ENCODE measurements at regions not wholly inside any gene's neighbourhood (a gene's known extent, or its start where the extent isn't known, plus 50 kb on each side); places are given as distances from the start of the nearest gene placed in this dataset.

DNA sequence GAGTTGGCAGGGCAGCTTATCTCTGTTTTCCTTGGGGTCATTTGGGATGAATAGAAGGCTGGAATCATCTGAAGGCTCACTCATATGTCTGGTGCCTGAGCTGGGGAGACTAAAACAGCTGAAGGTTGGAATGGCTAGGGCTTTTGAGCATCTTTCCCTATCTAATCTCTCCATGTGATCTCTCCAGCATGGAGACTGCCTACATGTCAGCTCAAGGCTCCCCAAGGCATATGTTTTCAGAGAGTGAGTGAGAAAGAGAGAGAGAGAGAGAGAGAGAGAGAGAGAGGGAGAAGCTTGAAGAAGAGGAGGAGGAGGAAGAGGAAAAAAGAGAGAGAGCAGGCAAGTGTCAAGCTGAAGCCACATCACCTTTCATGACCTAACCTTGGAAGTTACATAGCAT lies 143.4 kb downstream of the EBLN2 start:
- no peak for DNase-seq (ENCODE audit: low spot score)
- peaks cover 0 to 8% of the 10 kb centered on the region in 2 donors for H3K4me1 ChIP-seq (ENCODE audit: control insufficient read depth in 2 of 2, insufficient read depth in 1 of 2, low read depth in 1 of 2, low read length in 2 of 2)
- no peak overlapping the region for H2BK5ac ChIP-seq (ENCODE audit: low read length)
- H3K4me3 ChIP-seq (ENCODE audit: low read length in 2 of 2), result no peak overlapping the region
- peaks cover 0 to 3% (median 0%) of the 10 kb centered on the region in 3 experiments for H3K27me3 ChIP-seq (ENCODE audit: control insufficient read depth in 3 of 3, insufficient read depth in 3 of 3, low read depth in 1 of 3, low read length in 3 of 3)
- no peak overlapping the region for H3K18ac ChIP-seq (ENCODE audit: low read length)
- H3K36me3 ChIP-seq (replicated peaks in 1 of 2; ENCODE audit: control insufficient read depth in 2 of 2, insufficient read depth in 2 of 2, low read length in 2 of 2), result no peaks in the 10 kb centered on the region
- no peaks in the 10 kb centered on the region for H3K79me1 ChIP-seq (ENCODE audit: low read depth, low read length)
- H3K23ac ChIP-seq (ENCODE audit: low read depth, low read length, poor library complexity), result no peak overlapping the region
- H3K9me3 ChIP-seq (replicated peaks in 1 of 2; ENCODE audit: control insufficient read depth in 2 of 2, insufficient read depth in 1 of 2, low read depth in 1 of 2, low read length in 2 of 2), result no peaks in the 10 kb centered on the region
- no peak overlapping the region for H3K9ac ChIP-seq (ENCODE audit: low read depth, low read length, poor library complexity)
- no peak overlapping the region for H4K91ac ChIP-seq (ENCODE audit: low read depth, low read length, poor library complexity)
- H3K14ac ChIP-seq (ENCODE audit: low read length), result no peak overlapping the region
- no peak overlapping the region for H3K4ac ChIP-seq (ENCODE audit: low read length)
- H2BK120ac ChIP-seq (ENCODE audit: low read depth, low read length), result no peak overlapping the region
- H2AFZ ChIP-seq (ENCODE audit: low read length), result no peak overlapping the region
- H4K8ac ChIP-seq (ENCODE audit: low read depth, low read length), result no peak overlapping the region
- no peak overlapping the region for H2BK12ac ChIP-seq (ENCODE audit: low read length)
- no peak overlapping the region for H2AK5ac ChIP-seq (ENCODE audit: low read depth, low read length)
- H3K27ac ChIP-seq (replicated peaks; ENCODE audit: low read length), result no peak overlapping the region
- H2BK15ac ChIP-seq (ENCODE audit: low read length), result no peak overlapping the region
- no peak overlapping the region for H3K4me2 ChIP-seq (ENCODE audit: insufficient read depth, low read length, poor library complexity, severe bottlenecking)

DNA sequence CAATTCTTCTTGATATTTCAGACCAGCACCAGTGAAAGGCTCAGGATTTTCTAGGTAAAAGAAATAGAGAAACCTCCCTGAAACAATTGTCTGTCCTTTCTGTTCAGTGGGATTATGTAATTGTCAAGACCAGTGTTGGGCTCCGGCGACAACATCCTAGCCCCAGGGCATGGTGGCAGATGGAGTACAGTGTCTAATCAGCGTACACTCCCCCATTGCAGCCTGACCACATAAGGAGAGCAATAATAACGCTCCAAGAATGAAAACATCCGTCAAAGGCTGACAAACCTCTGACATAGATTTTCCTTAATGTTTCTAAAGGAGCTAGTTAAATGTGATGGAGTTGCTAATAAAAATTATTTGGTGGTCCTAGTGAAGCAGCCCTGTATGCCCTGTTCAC lies 144.6 kb downstream of the EBLN2 start:
- Histone ChIP-seq H3K23ac (ENCODE audit: low read depth, low read length, poor library complexity) (no peak overlapping the region), H3K4me3 (ENCODE audit: low read length in 2 of 2) (no peak overlapping the region), H3K79me1 (ENCODE audit: low read depth, low read length) (no peaks in the 10 kb centered on the region), H3K4me1 (ENCODE audit: control insufficient read depth in 2 of 2, insufficient read depth in 1 of 2, low read depth in 1 of 2, low read length in 2 of 2) (peaks cover 0 to 9% of the 10 kb centered on the region in 2 donors), H2AFZ (ENCODE audit: low read length) (no peak overlapping the region), H3K36me3 (replicated peaks in 1 of 2; ENCODE audit: control insufficient read depth in 2 of 2, insufficient read depth in 2 of 2, low read length in 2 of 2) (no peaks in the 10 kb centered on the region), H4K91ac (ENCODE audit: low read depth, low read length, poor library complexity) (no peak overlapping the region), H3K27me3 (ENCODE audit: control insufficient read depth in 3 of 3, insufficient read depth in 3 of 3, low read depth in 1 of 3, low read length in 3 of 3) (no peaks in the 10 kb centered on the region), H3K27ac (replicated peaks; ENCODE audit: low read length) (no peak overlapping the region), H3K9ac (ENCODE audit: low read depth, low read length, poor library complexity) (no peak overlapping the region), H2BK12ac (ENCODE audit: low read length) (no peak overlapping the region), H2BK5ac (ENCODE audit: low read length) (no peak overlapping the region), H3K18ac (ENCODE audit: low read length) (no peak overlapping the region), H4K8ac (ENCODE audit: low read depth, low read length) (no peak overlapping the region), H3K4me2 (ENCODE audit: insufficient read depth, low read length, poor library complexity, severe bottlenecking) (no peak overlapping the region), H3K4ac (ENCODE audit: low read length) (no peak overlapping the region), H2BK15ac (ENCODE audit: low read length) (no peak overlapping the region), H3K14ac (ENCODE audit: low read length) (no peak overlapping the region), H2AK5ac (ENCODE audit: low read depth, low read length) (no peak overlapping the region), H2BK120ac (ENCODE audit: low read depth, low read length) (no peak overlapping the region), H3K9me3 (replicated peaks in 1 of 2; ENCODE audit: control insufficient read depth in 2 of 2, insufficient read depth in 1 of 2, low read depth in 1 of 2, low read length in 2 of 2) (no peaks in the 10 kb centered on the region)
- DNase-seq (ENCODE audit: low spot score), result no peak
- WGBS, 2 donors (ENCODE audit: extremely low coverage in 2 of 2, insufficient read length in 2 of 2, insufficient replicate concordance in 1 of 2), result no CpG with 5 or more reads among the region's 5 CpGs

DNA sequence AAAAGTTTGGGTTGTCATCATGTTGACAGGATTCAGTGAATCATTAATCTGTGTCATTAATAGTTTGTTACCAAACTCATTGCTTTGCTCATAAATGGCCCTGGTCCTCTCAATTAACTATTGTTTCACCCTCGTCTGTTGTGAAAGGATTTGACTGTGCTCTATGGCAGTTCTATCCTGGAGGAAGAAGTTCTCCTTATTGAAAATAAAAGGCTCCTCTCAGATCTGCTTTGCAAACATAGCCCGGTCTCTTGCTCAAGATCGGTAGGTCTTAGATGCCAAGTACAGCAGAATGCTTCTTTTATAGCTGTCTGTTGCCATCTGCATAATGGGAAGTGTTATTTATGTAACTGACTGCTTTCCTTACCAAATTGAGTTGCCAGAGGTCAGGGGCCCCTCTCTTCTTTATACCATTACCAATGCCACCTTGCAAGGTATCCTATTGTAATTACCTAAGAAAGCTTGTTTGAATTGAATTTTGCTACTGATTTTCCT lies 146.5 kb downstream of the EBLN2 start:
- no CpG with 5 or more reads among the region's 3 CpGs for WGBS, 2 donors (ENCODE audit: extremely low coverage in 2 of 2, insufficient read length in 2 of 2, insufficient replicate concordance in 1 of 2)
- Histone ChIP-seq H2AK5ac (ENCODE audit: low read depth, low read length) (no peak overlapping the region), H3K4me3 (ENCODE audit: low read length in 2 of 2) (no peak overlapping the region), H3K14ac (ENCODE audit: low read length) (no peak overlapping the region), H2BK15ac (ENCODE audit: low read length) (no peak overlapping the region), H2BK5ac (ENCODE audit: low read length) (no peak overlapping the region), H3K27me3 (ENCODE audit: control insufficient read depth in 3 of 3, insufficient read depth in 3 of 3, low read depth in 1 of 3, low read length in 3 of 3) (no peaks in the 10 kb centered on the region), H3K4me1 (ENCODE audit: control insufficient read depth in 2 of 2, insufficient read depth in 1 of 2, low read depth in 1 of 2, low read length in 2 of 2) (peaks cover 0 to 3% of the 10 kb centered on the region in 2 donors), H3K27ac (replicated peaks; ENCODE audit: low read length) (no peak overlapping the region), H4K8ac (ENCODE audit: low read depth, low read length) (no peak overlapping the region), H3K4ac (ENCODE audit: low read length) (no peak overlapping the region), H3K9ac (ENCODE audit: low read depth, low read length, poor library complexity) (no peak overlapping the region), H3K18ac (ENCODE audit: low read length) (no peak overlapping the region), H3K4me2 (ENCODE audit: insufficient read depth, low read length, poor library complexity, severe bottlenecking) (no peak overlapping the region), H2BK120ac (ENCODE audit: low read depth, low read length) (no peak overlapping the region), H4K91ac (ENCODE audit: low read depth, low read length, poor library complexity) (no peak overlapping the region), H3K79me1 (ENCODE audit: low read depth, low read length) (no peaks in the 10 kb centered on the region), H3K23ac (ENCODE audit: low read depth, low read length, poor library complexity) (no peak overlapping the region), H3K36me3 (replicated peaks in 1 of 2; ENCODE audit: control insufficient read depth in 2 of 2, insufficient read depth in 2 of 2, low read length in 2 of 2) (no peaks in the 10 kb centered on the region), H3K9me3 (replicated peaks in 1 of 2; ENCODE audit: control insufficient read depth in 2 of 2, insufficient read depth in 1 of 2, low read depth in 1 of 2, low read length in 2 of 2) (no peaks in the 10 kb centered on the region), H2AFZ (ENCODE audit: low read length) (no peak overlapping the region), H2BK12ac (ENCODE audit: low read length) (no peak overlapping the region)
- no peak for DNase-seq (ENCODE audit: low spot score)

DNA sequence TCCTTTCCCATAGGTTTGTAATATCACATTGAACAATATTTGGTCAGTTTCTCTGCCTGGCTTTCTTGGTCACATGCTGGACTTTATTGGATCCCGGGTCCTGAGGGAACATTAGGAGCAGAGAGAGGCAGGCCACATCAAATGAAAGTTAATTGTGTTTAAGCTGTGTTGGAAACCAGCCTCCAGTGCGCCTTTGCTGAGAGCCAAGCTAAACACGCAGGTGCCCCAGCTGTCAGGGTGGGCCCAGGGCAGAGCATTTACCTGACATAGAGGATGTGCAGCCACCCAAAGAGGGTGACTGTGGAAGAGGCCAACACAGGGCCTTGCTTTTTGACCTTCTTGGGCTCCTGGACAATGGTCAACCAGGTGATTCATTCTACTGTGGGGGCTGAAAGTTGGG lies 149.3 kb downstream of the EBLN2 start:
- Histone ChIP-seq H2BK15ac (ENCODE audit: low read length) (no peak overlapping the region), H2AFZ (ENCODE audit: low read length) (no peak overlapping the region), H3K9me3 (replicated peaks in 1 of 2; ENCODE audit: control insufficient read depth in 2 of 2, insufficient read depth in 1 of 2, low read depth in 1 of 2, low read length in 2 of 2) (no peaks in the 10 kb centered on the region), H3K4me1 (ENCODE audit: control insufficient read depth in 2 of 2, insufficient read depth in 1 of 2, low read depth in 1 of 2, low read length in 2 of 2) (peaks cover 0 to 3% of the 10 kb centered on the region in 2 donors), H3K4me2 (ENCODE audit: insufficient read depth, low read length, poor library complexity, severe bottlenecking) (no peak overlapping the region), H3K27me3 (ENCODE audit: control insufficient read depth in 3 of 3, insufficient read depth in 3 of 3, low read depth in 1 of 3, low read length in 3 of 3) (no peaks in the 10 kb centered on the region), H3K27ac (replicated peaks; ENCODE audit: low read length) (no peak overlapping the region), H3K36me3 (replicated peaks in 1 of 2; ENCODE audit: control insufficient read depth in 2 of 2, insufficient read depth in 2 of 2, low read length in 2 of 2) (no peaks in the 10 kb centered on the region), H4K8ac (ENCODE audit: low read depth, low read length) (no peak overlapping the region), H3K14ac (ENCODE audit: low read length) (no peak overlapping the region), H2BK120ac (ENCODE audit: low read depth, low read length) (no peak overlapping the region), H3K18ac (ENCODE audit: low read length) (no peak overlapping the region), H3K9ac (ENCODE audit: low read depth, low read length, poor library complexity) (no peak overlapping the region), H3K4me3 (ENCODE audit: low read length in 2 of 2) (peak overlapping the region in 1 of 2 donors; percentile 36), H2AK5ac (ENCODE audit: low read depth, low read length) (no peak overlapping the region), H3K23ac (ENCODE audit: low read depth, low read length, poor library complexity) (no peak overlapping the region), H2BK5ac (ENCODE audit: low read length) (no peak overlapping the region), H2BK12ac (ENCODE audit: low read length) (no peak overlapping the region), H4K91ac (ENCODE audit: low read depth, low read length, poor library complexity) (no peak overlapping the region), H3K4ac (ENCODE audit: low read length) (no peak overlapping the region), H3K79me1 (ENCODE audit: low read depth, low read length) (no peaks in the 10 kb centered on the region)
- WGBS, 2 donors (ENCODE audit: extremely low coverage in 2 of 2, insufficient read length in 2 of 2, insufficient replicate concordance in 1 of 2), result no CpG with 5 or more reads among the region's 3 CpGs
- no peak for DNase-seq (ENCODE audit: low spot score)

Measured in neuronal stem cell (in vitro differentiated cells).